AG04449 (cell line): ENCODE measurements at regions not wholly inside any gene's neighbourhood (a gene's known extent, or its start where the extent isn't known, plus 50 kb on each side); places are given as distances from the start of the nearest gene placed in this dataset.

Experiments
- CTCF ChIA-PET: fragments of 350-600 bp; formaldehyde crosslinking; extraction: SDS; loops from one replicate; lab custom pipeline; 2021; ENCODE audit warnings: antibody characterized with exemption; lab: Yijun Ruan, JAX
- POLR2A ChIA-PET: fragments of 400-600, 350-600 bp; formaldehyde crosslinking; extraction: SDS; loops from one replicate; lab custom pipeline; 2020; ENCODE audit warnings: antibody characterized with exemption, inconsistent platforms; lab: Yijun Ruan, JAX
- DNase-seq: peaks from one replicate; pipeline ENCODE4 v3.0.0-alpha.2; 2010; ENCODE audit warnings: low read depth, low spot score
- H3K4me3 ChIP-seq: 2 replicates; pipeline ENCODE4 v1.5.1; 2011; ENCODE audit warnings: low read depth, mild to moderate bottlenecking, control low read depth, low read length
- CTCF ChIP-seq: IDR thresholded peaks from one replicate; pipeline ENCODE4 v1.5.1; 2011; ENCODE audit warnings: mild to moderate bottlenecking, moderate library complexity, low read length, control low read depth, inconsistent platforms; ENCODE audit not compliant: insufficient read depth; ENCODE audit errors: missing control alignments

DNA sequence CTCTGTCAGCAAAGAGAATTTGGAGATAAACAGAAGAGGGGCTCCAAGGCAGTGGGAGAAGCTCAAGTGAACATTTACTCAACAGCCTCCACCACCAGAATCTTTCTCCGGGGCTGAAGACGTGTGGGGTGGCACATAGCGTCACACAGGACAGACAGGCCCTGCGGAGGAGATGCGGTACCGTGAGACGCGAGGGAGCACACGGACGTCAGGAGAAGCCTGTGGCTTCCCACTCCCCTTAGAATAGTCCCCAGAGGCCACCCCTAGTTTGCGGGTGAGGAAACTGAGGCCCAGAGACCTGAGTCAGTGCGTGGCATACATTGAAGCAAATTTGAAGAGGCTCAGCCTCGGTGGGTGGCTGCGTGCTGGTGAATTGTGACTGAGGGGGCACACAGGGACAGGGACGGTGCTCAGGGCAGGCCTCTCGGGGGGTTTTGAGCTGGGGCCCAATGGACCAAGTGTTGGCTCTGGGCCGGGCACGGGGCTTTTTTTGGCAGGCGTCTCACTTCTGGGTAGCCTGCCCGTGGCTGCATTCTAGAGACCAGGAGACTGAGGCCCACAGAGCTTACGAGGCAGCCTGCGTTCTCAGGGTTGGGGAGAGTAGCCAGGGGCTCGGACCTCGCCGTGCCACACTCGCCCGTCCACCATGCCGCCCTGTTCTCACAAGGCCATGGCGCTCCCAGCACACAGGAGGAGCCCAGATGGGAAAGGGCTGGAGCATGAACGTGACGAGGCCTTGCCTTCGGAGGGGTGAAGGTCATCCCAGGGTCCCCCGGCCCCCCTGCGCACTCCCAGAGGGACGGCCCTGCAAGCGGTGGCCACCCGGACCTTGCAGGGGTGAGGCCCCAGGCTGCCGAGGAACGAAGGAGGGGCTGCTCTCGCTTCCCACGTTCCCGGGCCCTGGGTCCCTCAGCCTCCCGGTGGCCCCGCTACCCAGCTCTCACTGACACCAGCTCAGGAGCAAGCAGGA is 220.6 kb downstream of the C9orf50 start:
- no peak overlapping the region for H3K4me3 ChIP-seq
- CTCF ChIA-PET: no interaction called here
- POLR2A ChIA-PET: no interaction called here
- TF ChIP-seq CTCF: no peak
- DNase-seq: no peak

- no peak overlapping the region for H3K4me3 ChIP-seq
- TF ChIP-seq CTCF: no peak
- ChIA-PET POLR2A (no interaction called here), CTCF (no interaction called here)
- DNase-seq: no peak
These were observed 221.3 kb downstream of the C9orf50 start for GRCh38 chr9:129399634-129399990.

DNA sequence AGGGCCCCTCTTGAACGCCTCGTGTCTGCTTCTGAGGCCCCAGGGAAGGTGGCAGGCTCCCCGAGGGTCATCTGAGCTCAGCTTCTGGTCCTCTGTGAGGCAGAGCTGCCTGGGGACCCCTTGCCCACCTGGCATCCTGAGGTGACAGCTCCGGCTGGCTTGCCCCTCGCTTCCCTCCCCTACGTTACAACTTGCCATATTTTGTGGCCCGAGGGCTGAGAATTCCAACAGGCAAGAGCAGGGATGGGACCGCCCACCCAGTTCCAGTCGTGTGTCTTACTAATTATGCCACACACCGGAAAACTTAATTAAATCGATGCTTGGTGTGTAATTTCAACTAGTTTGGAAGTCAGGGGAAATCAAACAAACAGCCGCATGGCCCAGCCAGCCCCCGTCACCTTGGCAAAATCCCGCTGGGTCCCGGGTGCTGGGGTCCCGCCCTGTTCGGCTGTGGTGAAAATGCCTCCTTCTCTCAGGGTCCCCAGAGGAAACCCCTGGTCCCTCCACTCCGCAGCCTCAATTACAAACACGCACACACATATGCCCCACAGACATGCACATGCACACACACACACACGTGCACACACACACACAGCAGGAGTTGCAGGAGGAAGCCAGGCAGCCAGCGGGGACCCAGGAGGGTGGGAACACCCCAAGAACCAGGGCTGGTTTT is 221.0 kb upstream of the IER5L start:
- no peak overlapping the region for H3K4me3 ChIP-seq
- POLR2A ChIA-PET: interaction anchor here (1.0 kb wide), 1 partner anchor 14 kb away, joined by 5 read pairs; no protein-coding TSS in a partner anchor
- DNase-seq: no peak
- CTCF ChIA-PET: no interaction called here
- TF ChIP-seq CTCF: no peak

DNA sequence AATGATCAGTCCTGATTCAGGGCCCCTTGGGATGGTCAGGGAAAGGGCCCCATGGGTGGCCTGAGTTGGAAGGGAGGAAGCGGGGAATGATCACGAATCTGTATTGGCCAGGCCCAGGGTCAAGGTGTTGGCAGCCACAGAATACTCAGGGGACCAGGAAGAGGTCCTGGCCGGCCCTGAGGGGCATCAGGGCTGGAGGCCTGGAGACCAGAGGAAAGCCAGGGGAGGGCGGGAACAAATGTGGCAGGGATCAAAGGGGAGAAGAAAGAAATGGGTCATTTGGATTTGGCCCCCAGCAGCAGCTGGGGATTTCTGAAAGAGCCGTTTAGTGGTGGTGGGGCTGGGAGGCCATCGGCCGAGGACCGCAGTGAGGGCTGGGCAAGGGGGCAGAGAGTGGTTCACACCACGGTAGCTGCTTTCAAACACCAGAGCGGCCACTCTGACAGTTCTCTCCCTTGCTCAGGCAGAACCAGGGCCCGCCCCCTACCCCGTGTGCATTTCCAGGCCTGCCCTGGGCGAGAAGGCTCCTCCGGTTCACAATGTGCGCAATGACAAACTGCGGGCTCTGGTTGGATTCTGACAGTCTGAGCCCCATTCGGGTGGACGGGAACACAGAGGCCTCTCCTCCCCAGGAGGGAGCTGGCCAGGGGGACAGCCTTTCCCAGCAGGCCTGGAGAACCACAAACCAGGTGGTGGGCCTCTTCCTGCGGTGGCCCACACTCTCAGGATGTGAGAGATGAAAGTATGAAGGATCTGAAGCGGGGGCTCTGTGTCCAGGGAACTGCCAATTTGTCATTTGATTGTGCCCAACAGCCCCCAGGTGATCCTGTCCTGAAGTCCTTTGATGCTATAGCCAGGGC is 220.3 kb upstream of the IER5L start:
- CTCF ChIA-PET: no interaction called here
- no peak overlapping the region for H3K4me3 ChIP-seq
- POLR2A ChIA-PET: interaction anchor here (1.0 kb wide), 1 partner anchor 14 kb away, joined by 5 read pairs; no protein-coding TSS in a partner anchor
- TF ChIP-seq CTCF: no peak
- DNase-seq: no peak

DNA sequence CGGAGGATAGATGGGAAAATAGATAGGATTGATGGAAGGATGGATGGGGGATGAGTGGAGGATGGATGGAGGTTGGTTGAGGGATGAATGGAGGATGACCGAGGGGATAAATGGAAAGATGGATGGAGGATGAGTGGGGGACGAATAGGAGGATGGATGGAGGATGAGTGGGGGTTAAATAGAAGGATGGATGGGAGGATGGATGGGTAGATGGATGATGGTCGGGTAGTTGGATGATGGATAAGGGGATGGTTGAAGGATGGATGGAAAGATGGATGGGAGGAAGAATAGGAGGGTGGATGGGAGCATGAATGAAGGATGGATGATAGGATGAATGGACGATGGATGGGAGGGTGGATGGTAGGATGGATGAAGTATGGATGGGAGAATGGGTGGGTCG is 219.3 kb upstream of the IER5L start:
- no peak for DNase-seq
- CTCF ChIA-PET: no interaction called here
- no peak overlapping the region for H3K4me3 ChIP-seq
- POLR2A ChIA-PET: no interaction called here
- no peak for TF ChIP-seq CTCF
